ENCODE measurements at regions not wholly inside any gene's neighbourhood (a gene's known extent, or its start where the extent isn't known, plus 50 kb on each side); places are given as distances from the start of the nearest gene placed in this dataset.
A peak's percentile ranks its signal among the peaks of the same experiment; 100 is the strongest.
"Not testable (repeated sequence)": the region's sequence is repeated elsewhere in the genome, so short reads cannot be mapped to it uniquely, and the experiment has no call there.

GRCh38 chr3:197368330-197368729, 69.9 kb upstream of the DLG1 start:
- DNase-seq, result no peak

DNA sequence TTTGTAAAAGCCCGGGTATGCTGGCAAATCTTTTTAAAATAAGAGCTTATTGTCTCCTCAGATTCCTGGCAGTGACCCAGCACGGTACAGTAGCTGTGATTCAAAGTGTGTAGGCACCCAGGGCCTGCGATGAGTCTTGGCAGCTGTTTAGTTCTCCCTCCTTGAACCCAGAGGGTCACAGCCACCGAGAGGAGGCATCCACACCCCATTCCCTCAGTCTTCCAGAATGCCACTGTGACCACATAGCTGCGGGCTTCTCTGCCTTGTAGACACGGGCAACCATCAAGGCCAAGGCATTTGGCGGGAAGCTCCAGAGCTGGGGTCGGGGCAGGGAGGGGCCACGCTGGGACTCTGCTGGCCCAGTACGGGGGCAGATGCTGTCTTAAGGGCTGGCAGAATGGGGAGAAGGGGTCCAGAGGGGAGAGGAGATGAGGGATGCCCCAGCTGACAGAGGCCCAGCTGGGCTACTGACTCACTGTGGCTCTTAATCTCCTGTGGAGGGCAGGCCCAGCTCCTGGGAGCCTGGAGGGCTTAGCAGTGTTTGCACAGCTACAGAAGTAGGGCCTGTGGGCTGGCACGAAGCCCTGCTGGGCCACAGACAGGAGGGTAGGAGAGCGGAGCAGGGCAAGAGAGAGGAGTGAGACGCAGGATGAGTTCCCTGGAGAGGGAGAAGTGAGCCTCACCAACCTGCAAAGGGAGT, 68.8 kb upstream of the DLG1 start:
- DNase-seq, result no peak

GRCh38 chr3:197366301-197367044, 68.1 kb upstream of the DLG1 start:
- DNase-seq, result no peak

GRCh38 chr3:197365586-197365985, 67.2 kb upstream of the DLG1 start:
- DNase-seq, result no peak

GRCh38 chr3:197364410-197365071, 66.1 kb upstream of the DLG1 start:
- DNase-seq, result no peak

- no peak for DNase-seq
Measured at GRCh38 chr3:197363553-197364409, 65.4 kb upstream of the DLG1 start.

- no peak for DNase-seq
Measured at GRCh38 chr3:197362081-197362480, 63.7 kb upstream of the DLG1 start.

- not testable (repeated sequence) for DNase-seq
Measured at GRCh38 chr3:197360095-197360494, 61.7 kb upstream of the DLG1 start.

- DNase-seq, result not testable (repeated sequence)
Measured at GRCh38 chr3:197359476-197359875, 61.1 kb upstream of the DLG1 start.

GRCh38 chr3:197356741-197357140, 58.3 kb upstream of the DLG1 start:
- DNase-seq, result no peak

DNA sequence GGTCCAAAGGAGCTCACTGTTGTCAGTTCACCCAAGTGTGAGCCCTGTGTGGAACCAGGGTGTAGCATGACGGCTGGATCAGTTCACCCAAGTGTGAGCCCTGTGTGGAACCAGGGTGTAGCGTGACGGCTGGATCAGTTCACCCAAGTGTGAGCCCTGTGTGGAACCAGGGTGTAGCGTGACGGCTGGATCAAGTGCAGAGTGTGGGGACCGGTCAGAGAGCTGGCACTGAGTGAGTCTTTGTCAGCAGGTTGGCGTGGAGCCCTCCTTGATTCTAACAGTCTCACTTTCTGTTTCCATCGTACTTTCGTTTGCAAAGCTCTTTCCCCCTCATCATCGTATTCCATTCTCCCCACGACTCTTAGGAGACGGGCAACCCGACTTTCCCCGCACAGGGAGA, 57.9 kb upstream of the DLG1 start:
- DNase-seq, result no peak

GRCh38 chr3:197355713-197356112, 57.3 kb upstream of the DLG1 start:
- DNase-seq, result no peak

GRCh38 chr3:197354568-197355001, 56.2 kb upstream of the DLG1 start:
- DNase-seq, result peak; percentile 84

- no peak for DNase-seq
Measured at GRCh38 chr3:197353867-197354567, 55.6 kb upstream of the DLG1 start.

DNA sequence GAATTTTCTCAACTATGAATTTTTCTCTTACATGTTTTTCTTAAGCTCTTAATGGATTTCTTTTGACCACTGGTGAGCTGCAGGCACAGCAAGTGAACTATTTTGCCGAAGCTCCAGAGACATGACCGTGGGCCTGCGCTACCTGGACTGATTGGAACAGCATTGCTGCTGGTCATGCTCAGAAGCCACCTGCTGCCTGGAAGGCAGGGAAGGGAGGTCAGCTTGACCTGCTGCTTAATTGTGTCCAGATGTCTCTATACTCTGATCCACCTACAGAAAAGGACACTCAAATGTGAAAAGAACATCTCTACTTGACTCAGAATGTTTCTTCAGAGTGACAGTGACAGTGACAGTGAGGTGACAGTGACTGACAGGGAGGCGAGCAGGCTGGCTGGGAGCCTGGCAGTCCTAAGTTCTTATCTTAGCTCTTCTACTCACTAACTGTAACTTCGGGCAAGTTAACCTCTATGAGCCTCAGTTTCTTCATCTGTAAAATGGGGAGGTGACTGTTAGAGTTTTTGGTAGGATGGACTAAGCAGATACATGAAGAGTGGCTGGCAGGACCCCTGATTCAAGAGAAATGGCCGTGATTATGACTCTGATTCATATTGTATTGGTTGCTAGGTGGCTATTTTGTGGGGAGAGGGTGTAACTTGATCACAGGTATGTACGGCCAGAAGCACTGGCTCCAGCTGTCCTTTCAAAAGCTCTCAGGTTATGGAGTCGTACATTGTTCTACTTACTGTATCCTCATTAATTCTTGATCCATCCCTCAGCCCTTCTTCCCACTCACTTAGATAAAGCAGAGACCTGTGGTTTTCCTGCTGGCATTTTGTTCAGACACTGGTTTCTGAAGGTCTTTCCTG, 54.8 kb upstream of the DLG1 start:
- no peak for DNase-seq

DNA sequence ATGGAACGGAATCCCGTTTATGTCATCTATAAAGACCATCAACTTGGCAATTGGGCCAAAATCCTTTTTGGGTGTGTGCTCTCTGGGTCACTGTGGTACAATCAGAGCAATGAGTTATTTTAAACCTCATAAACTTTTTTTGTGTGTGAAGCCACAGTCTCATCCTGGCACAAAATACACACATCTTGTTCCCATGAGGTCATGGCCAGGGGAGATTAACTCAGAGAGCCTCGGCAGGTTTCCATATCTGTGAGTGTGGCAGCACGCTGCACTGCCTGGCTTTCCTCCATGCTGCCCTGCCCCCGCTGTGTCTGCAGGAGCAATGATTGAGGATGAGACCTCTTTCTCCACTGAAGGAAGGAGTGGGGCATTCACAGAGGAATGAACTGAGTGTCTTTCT, 54.0 kb upstream of the DLG1 start:
- no peak for DNase-seq

- DNase-seq, result no peak
Measured at GRCh38 chr3:197350446-197350845, 52.0 kb upstream of the DLG1 start.

GRCh38 chr3:197349368-197349767, 51.0 kb upstream of the DLG1 start:
- DNase-seq, result no peak

All from left kidney (tissue), 1 donor.